H1 (cell line): ENCODE measurements at regions not wholly inside any gene's neighbourhood (a gene's known extent, or its start where the extent isn't known, plus 50 kb on each side); places are given as distances from the start of the nearest gene placed in this dataset.

Experiments used
- POU5F1 ChIP-seq: IDR thresholded peaks from 2 replicates; pipeline ENCODE4 v1.6.1; 2011; ENCODE audit warnings: low read depth, mild to moderate bottlenecking, low read length, moderate library complexity
- TF ChIP-seq, protein P1 (sequence below): IDR thresholded peaks from 2 replicates; pipeline ENCODE4 v1.6.1; 2012; ENCODE audit warnings: inconsistent platforms

DNA sequence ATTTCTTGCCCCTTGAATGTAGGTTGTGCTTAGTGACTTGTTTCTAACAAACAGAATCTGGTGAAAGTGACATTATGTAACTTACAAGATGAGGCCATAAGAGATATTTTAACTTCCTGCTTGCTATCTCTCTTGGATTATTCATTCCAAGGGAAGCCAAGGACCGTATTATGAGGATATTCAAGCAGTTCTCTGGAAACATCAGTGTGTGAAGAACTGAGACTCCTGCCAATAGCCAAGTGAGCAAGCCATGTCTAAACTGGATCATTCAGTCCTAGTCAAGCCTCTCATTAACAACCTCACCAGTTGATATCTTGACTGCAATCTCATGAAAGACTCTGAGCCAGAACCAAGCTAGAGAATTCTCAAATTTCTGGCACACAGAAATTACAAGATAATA, 765.1 kb upstream of the SLC8A1 start (continued):
- TF ChIP-seq POU5F1, result no peak
- TF ChIP-seq, protein P1, sequence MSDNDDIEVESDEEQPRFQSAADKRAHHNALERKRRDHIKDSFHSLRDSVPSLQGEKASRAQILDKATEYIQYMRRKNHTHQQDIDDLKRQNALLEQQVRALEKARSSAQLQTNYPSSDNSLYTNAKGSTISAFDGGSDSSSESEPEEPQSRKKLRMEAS, result no peak
- TF ChIP-seq, all 59 proteins: peak for 0
